PC-9 (cell line): ENCODE measurements at regions not wholly inside any gene's neighbourhood (a gene's known extent, or its start where the extent isn't known, plus 50 kb on each side); places are given as distances from the start of the nearest gene placed in this dataset.

Source experiments
- CTCF ChIP-seq: fragments of 200-600 bp; sonication (generic); conservative IDR thresholded peaks from 2 replicates; pipeline ENCODE4 v1.6.1; 2017; ENCODE audit warnings: mixed run types, antibody characterized with exemption, mild to moderate bottlenecking, moderate library complexity
- EZH2 ChIP-seq: fragments of 200-600 bp; sonication (generic); IDR thresholded peaks from 2 replicates; pipeline ENCODE4 v1.8.0; 2017; ENCODE audit warnings: antibody characterized with exemption, low read depth

GRCh38 chr6:7052443-7053011 lies 55.2 kb upstream of the RREB1 start:
- TF ChIP-seq CTCF (no peak), EZH2 (no peak)
